ENCODE measurements at regions not wholly inside any gene's neighbourhood (a gene's known extent, or its start where the extent isn't known, plus 50 kb on each side); places are given as distances from the start of the nearest gene placed in this dataset.

DNA sequence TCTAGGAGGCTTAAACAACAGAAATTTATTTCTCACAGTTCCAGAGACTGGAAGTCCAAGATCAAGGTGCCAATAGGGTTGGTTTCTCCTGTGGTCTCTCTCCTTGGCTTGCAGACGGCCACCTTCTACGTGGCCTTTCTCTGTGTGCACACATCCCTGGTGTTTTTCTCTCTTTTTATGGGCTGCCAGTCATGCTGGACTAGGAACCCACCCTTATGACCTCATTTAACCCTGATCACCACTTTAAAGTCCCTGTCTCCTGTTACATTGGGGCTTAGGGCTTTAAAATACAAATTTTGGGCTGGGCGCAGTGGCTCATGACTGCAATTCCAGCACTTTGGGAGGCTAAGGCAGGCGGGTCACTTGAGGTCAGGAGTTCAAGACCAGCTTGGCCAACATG, 157.1 kb downstream of the TLE1 start:
- TF ChIP-seq, protein P1, sequence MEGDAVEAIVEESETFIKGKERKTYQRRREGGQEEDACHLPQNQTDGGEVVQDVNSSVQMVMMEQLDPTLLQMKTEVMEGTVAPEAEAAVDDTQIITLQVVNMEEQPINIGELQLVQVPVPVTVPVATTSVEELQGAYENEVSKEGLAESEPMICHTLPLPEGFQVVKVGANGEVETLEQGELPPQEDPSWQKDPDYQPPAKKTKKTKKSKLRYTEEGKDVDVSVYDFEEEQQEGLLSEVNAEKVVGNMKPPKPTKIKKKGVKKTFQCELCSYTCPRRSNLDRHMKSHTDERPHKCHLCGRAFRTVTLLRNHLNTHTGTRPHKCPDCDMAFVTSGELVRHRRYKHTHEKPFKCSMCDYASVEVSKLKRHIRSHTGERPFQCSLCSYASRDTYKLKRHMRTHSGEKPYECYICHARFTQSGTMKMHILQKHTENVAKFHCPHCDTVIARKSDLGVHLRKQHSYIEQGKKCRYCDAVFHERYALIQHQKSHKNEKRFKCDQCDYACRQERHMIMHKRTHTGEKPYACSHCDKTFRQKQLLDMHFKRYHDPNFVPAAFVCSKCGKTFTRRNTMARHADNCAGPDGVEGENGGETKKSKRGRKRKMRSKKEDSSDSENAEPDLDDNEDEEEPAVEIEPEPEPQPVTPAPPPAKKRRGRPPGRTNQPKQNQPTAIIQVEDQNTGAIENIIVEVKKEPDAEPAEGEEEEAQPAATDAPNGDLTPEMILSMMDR (conservative IDR thresholded peaks at IDR 0.05; ENCODE audit: low read length): no peak
- TF ChIP-seq EZH2phosphoT487 (IDR thresholded peaks at IDR 0.05; ENCODE audit: borderline replicate concordance): no peak

Measured in Loucy (cell line).